HFFc6 (cell line): ENCODE measurements at regions not wholly inside any gene's neighbourhood (a gene's known extent, or its start where the extent isn't known, plus 50 kb on each side); places are given as distances from the start of the nearest gene placed in this dataset.

Experiments used
- DNase-seq: peaks from one replicate; pipeline ENCODE4 v3.0.0-alpha.2; 2018
- H3K27ac Mint-ChIP-seq: 2 replicates; pipeline ENCODE4 v1.8.0; 2020; ENCODE audit warnings: mild to moderate bottlenecking, mixed read lengths
- H3K27me3 Mint-ChIP-seq: 2 replicates; pipeline ENCODE4 v1.8.0; 2021; ENCODE audit warnings: mild to moderate bottlenecking, moderate library complexity, mixed read lengths; ENCODE audit not compliant: insufficient read depth
- H3K36me3 Mint-ChIP-seq: 2 replicates; pipeline ENCODE4 v1.8.0; 2021; ENCODE audit warnings: low read depth, mixed read lengths
- H3K4me1 Mint-ChIP-seq: 2 replicates; pipeline ENCODE4 v1.8.0; 2020; ENCODE audit warnings: low read depth, mixed read lengths
- H3K4me3 Mint-ChIP-seq: 2 replicates; pipeline ENCODE4 v1.8.0; 2020; ENCODE audit warnings: mild to moderate bottlenecking, moderate library complexity, mixed read lengths
- H3K9me3 Mint-ChIP-seq: 2 replicates; pipeline ENCODE4 v1.8.0; 2020; ENCODE audit warnings: mild to moderate bottlenecking, mixed read lengths
- TF ChIP-seq, protein P1 (sequence below): fragments of 200-600 bp; sonication (generic); IDR thresholded peaks from 2 replicates; pipeline ENCODE4 v1.5.0; 2021; ENCODE audit warnings: antibody characterized with exemption, mild to moderate bottlenecking

- H3K36me3 Mint-ChIP-seq, result no peaks in the 10 kb centered on the region
- TF ChIP-seq, protein P1, sequence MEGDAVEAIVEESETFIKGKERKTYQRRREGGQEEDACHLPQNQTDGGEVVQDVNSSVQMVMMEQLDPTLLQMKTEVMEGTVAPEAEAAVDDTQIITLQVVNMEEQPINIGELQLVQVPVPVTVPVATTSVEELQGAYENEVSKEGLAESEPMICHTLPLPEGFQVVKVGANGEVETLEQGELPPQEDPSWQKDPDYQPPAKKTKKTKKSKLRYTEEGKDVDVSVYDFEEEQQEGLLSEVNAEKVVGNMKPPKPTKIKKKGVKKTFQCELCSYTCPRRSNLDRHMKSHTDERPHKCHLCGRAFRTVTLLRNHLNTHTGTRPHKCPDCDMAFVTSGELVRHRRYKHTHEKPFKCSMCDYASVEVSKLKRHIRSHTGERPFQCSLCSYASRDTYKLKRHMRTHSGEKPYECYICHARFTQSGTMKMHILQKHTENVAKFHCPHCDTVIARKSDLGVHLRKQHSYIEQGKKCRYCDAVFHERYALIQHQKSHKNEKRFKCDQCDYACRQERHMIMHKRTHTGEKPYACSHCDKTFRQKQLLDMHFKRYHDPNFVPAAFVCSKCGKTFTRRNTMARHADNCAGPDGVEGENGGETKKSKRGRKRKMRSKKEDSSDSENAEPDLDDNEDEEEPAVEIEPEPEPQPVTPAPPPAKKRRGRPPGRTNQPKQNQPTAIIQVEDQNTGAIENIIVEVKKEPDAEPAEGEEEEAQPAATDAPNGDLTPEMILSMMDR, result no peak
- DNase-seq, result no peak
- H3K27me3 Mint-ChIP-seq, result no peaks in the 10 kb centered on the region; the same call in 1 of the 2 replicates
- H3K27ac Mint-ChIP-seq, result no peak overlapping the region
- no peak overlapping the region for H3K4me3 Mint-ChIP-seq
- peaks cover 8% of the 10 kb centered on the region for H3K9me3 Mint-ChIP-seq
- no peaks in the 10 kb centered on the region for H3K4me1 Mint-ChIP-seq
Measured at GRCh38 chr12:34344851-34345522, 322.7 kb downstream of the ALG10 start.

DNA sequence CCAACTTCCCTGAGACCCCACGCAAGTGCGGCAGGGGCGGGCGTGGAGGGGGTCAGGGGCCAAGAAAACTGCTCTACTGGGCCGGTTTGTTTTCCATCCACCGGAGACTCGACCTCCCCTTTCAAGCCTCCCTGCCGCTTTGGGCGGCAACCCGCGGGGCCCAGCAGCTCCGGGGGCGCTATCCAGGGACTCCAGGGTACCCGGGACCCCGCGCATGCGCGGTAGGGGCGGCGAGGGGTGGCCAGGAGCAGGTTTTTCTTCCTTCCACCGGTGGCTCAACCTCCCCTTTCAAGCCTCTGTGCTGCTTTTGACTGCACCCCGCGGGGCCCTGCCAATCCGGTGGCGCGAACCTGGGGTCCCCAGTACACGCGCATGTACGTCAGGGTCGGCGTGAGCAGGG, 323.5 kb downstream of the ALG10 start:
- Mint-ChIP-seq H3K9me3 (peaks cover 8% of the 10 kb centered on the region), H3K4me3 (no peak overlapping the region), H3K27ac (no peak overlapping the region), H3K36me3 (no peaks in the 10 kb centered on the region), H3K27me3 (no peaks in the 10 kb centered on the region; the same call in 1 of the 2 replicates), H3K4me1 (no peaks in the 10 kb centered on the region)
- no peak for DNase-seq
- TF ChIP-seq, protein P1, result no peak

DNA sequence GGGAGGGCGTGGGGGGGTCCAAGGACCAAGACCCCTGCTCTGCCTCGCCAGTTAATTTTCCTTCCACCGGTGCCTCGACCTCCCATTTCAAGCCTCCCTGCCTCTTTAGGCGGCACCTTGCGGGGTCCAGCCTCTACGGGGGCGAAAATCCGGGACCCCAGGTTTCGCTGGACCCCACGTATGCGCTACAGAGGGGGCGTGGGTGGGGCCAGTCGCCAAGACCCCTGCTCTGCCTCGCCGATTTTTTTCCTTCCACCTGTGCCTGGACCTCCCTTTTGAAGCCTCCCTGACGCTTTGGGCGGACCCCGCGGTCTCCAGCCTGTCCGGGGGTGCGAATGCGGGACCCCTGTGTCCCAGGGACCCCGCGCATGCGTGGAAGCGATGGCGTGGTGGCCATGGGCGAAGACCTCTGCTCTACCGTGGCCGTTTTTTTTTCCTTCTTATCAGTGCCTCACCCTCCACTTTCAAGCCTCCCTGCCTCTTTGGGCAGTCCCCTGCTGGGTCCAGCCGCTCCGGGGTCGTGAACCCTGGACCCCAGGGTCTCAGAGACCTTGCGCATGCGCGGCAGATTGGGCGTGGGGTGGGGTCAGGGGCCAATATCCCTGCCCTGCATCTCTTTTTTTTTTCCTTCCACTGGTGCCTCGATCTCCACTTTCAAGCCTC, 324.2 kb downstream of the ALG10 start:
- Mint-ChIP-seq H3K4me3 (no peak overlapping the region), H3K9me3 (peaks cover 8% of the 10 kb centered on the region), H3K27ac (no peak overlapping the region), H3K4me1 (no peaks in the 10 kb centered on the region), H3K27me3 (peaks cover 2% of the 10 kb centered on the region; the same call in 1 of the 2 replicates), H3K36me3 (no peaks in the 10 kb centered on the region)
- TF ChIP-seq, protein P1, result no peak
- DNase-seq, result no peak

DNA sequence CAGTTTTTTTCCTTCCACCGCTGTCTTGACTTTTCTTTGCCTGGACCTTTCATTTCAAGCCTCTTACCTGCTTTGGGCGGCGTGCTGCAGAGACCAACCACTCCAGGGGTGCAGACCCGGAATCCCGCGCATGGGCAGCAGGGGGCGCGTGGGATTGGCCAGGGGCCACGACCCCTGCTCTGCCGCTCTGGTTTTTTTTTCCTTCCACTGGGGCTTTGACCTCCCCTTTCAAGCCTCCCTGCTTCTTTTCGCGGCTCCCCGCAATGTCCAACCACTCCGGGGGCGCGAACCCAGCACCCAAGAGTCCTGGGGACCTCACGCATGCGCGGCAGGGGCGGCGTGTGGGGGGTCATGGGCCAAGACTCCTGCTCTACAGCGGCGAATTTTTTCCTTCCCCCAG, 325.1 kb downstream of the ALG10 start:
- Mint-ChIP-seq H3K4me3 (no peak overlapping the region), H3K27me3 (peaks cover 2% of the 10 kb centered on the region; the same call in 1 of the 2 replicates), H3K36me3 (no peaks in the 10 kb centered on the region), H3K9me3 (peaks cover 8% of the 10 kb centered on the region; the same call in 1 of the 2 replicates), H3K27ac (no peak overlapping the region), H3K4me1 (no peaks in the 10 kb centered on the region)
- TF ChIP-seq, protein P1, result no peak
- DNase-seq, result no peak

- TF ChIP-seq, protein P1, result no peak
- no peak overlapping the region for H3K27ac Mint-ChIP-seq
- DNase-seq, result no peak
- peaks cover 2% of the 10 kb centered on the region; the same call in 1 of the 2 replicates for H3K27me3 Mint-ChIP-seq
- H3K4me3 Mint-ChIP-seq, result no peak overlapping the region
- peaks cover 11% of the 10 kb centered on the region; the same call in 1 of the 2 replicates for H3K9me3 Mint-ChIP-seq
- H3K4me1 Mint-ChIP-seq, result no peaks in the 10 kb centered on the region
- no peaks in the 10 kb centered on the region for H3K36me3 Mint-ChIP-seq
Measured at GRCh38 chr12:34348064-34348463, 325.8 kb downstream of the ALG10 start.
